ENCODE measurements at regions not wholly inside any gene's neighbourhood (a gene's known extent, or its start where the extent isn't known, plus 50 kb on each side); places are given as distances from the start of the nearest gene placed in this dataset.

- Histone ChIP-seq H3K27me3 (ENCODE audit: insufficient read depth) (peaks cover 40% of the 10 kb centered on the region; the same call in 1 of the 2 replicates), H3K4me3 (ENCODE audit: low read depth in 2 of 2, low read length in 1 of 2) (no peak overlapping the region), H3K36me3 (replicated peaks in 1 of 2; ENCODE audit: control insufficient read depth in 1 of 2, insufficient read depth in 2 of 2, low read length in 1 of 2) (no peaks in the 10 kb centered on the region), H3K79me2 (ENCODE audit: insufficient read depth) (no peaks in the 10 kb centered on the region), H3K4me1 (ENCODE audit: control insufficient read depth in 1 of 2, insufficient read depth in 2 of 2, low read depth in 1 of 2, low read length in 1 of 2) (no peaks in the 10 kb centered on the region), H3K9me3 (no peaks in the 10 kb centered on the region), H2AFZ (ENCODE audit: low read depth) (no peak overlapping the region), H3K9ac (no peak overlapping the region), H3K4me2 (no peak overlapping the region), H4K20me1 (ENCODE audit: insufficient read depth) (no peaks in the 10 kb centered on the region), H3K27ac (ENCODE audit: low read depth in 2 of 2, low read length in 1 of 2) (no peak overlapping the region), H3F3A (replicated peaks; ENCODE audit: insufficient read depth) (no peaks in the 10 kb centered on the region), H3K9me2 (no peaks in the 10 kb centered on the region)
- ChIA-PET POLR2A (no interaction called here), CTCF (interaction anchor here (1.0 to 5.7 kb wide), 4 partner anchors 11 to 843 kb away, joined by 3 to 44 read pairs (median 6); no protein-coding TSS in a partner anchor)
- TF ChIP-seq EP300 (IDR thresholded peaks at IDR 0.05; ENCODE audit: borderline replicate concordance in 1 of 2, low read depth in 1 of 2, low read length in 1 of 2), result no peak
- no peak for TF ChIP-seq GATA2 (CRISPR knock-in tag; IDR thresholded peaks at IDR 0.05)
- no peak for TF ChIP-seq RFX5 (IDR thresholded peaks at IDR 0.05; ENCODE audit: low read length)
- WGBS (ENCODE audit: low lambda C conversion rate), result 17% methylated on average over 6 of the region's 6 CpGs
- no peak for DNase-seq
Measured at GRCh38 chr11:11776714-11777113, 65.1 kb upstream of the USP47 start.

- 35% methylated on average over 2 of the region's 2 CpGs for WGBS (ENCODE audit: low lambda C conversion rate)
- no peaks in the 10 kb centered on the region for H3K79me2 ChIP-seq (ENCODE audit: insufficient read depth)
- no peak overlapping the region for H3K27ac ChIP-seq (ENCODE audit: low read depth in 2 of 2, low read length in 1 of 2)
- H3K36me3 ChIP-seq (replicated peaks in 1 of 2; ENCODE audit: control insufficient read depth in 1 of 2, insufficient read depth in 2 of 2, low read length in 1 of 2), result no peaks in the 10 kb centered on the region
- ChIA-PET POLR2A (no interaction called here), CTCF (interaction anchor here (1.1 to 5.7 kb wide), 2 partner anchors 13 to 747 kb away, joined by 5 to 44 read pairs; no protein-coding TSS in a partner anchor)
- no peaks in the 10 kb centered on the region for H3K4me1 ChIP-seq (ENCODE audit: control insufficient read depth in 1 of 2, insufficient read depth in 2 of 2, low read depth in 1 of 2, low read length in 1 of 2)
- H4K20me1 ChIP-seq (ENCODE audit: insufficient read depth), result no peaks in the 10 kb centered on the region
- no peak for TF ChIP-seq SMC3 (IDR thresholded peaks at IDR 0.05; ENCODE audit: low read depth, low read length)
- no peak for TF ChIP-seq FOXM1 (IDR thresholded peaks at IDR 0.05; ENCODE audit: low read depth)
- no peak for TF ChIP-seq TAF1 (IDR thresholded peaks at IDR 0.05; ENCODE audit: borderline replicate concordance, low read depth, low read length)
- no peak for TF ChIP-seq USF2 (IDR thresholded peaks at IDR 0.05; ENCODE audit: borderline replicate concordance, low read depth, low read length)
- no peak for TF ChIP-seq PBX3 (IDR thresholded peaks at IDR 0.05)
- no peak for TF ChIP-seq USF1 (IDR thresholded peaks at IDR 0.05; ENCODE audit: borderline replicate concordance, low read depth)
- no peak for TF ChIP-seq NRF1 (IDR thresholded peaks at IDR 0.05; ENCODE audit: low read depth, low read length)
- no peak for TF ChIP-seq RCOR1 (IDR thresholded peaks at IDR 0.05; ENCODE audit: low read length)
- TF ChIP-seq GABPA (IDR thresholded peaks at IDR 0.05; ENCODE audit: low read depth), result no peak
- TF ChIP-seq TCF12 (IDR thresholded peaks at IDR 0.05), result no peak
- TF ChIP-seq RXRA (IDR thresholded peaks at IDR 0.05; ENCODE audit: borderline replicate concordance, low read depth), result no peak
- H3K9ac ChIP-seq, result no peak overlapping the region
- no peak overlapping the region for H2AFZ ChIP-seq (ENCODE audit: low read depth)
- no peak for DNase-seq
- H3K9me2 ChIP-seq, result no peaks in the 10 kb centered on the region
- H3K27me3 ChIP-seq (ENCODE audit: insufficient read depth), result peaks cover 29% of the 10 kb centered on the region; the same call in 1 of the 2 replicates
- no peak overlapping the region for H3K4me2 ChIP-seq
- H3K4me3 ChIP-seq (ENCODE audit: low read depth in 2 of 2, low read length in 1 of 2), result no peak overlapping the region
- no peaks in the 10 kb centered on the region for H3F3A ChIP-seq (replicated peaks; ENCODE audit: insufficient read depth)
- H3K9me3 ChIP-seq, result no peaks in the 10 kb centered on the region
Measured at GRCh38 chr11:11774928-11775327, 66.8 kb upstream of the USP47 start.

All from SK-N-SH (cell line).